ENCODE measurements at regions not wholly inside any gene's neighbourhood (a gene's known extent, or its start where the extent isn't known, plus 50 kb on each side); places are given as distances from the start of the nearest gene placed in this dataset.

DNA sequence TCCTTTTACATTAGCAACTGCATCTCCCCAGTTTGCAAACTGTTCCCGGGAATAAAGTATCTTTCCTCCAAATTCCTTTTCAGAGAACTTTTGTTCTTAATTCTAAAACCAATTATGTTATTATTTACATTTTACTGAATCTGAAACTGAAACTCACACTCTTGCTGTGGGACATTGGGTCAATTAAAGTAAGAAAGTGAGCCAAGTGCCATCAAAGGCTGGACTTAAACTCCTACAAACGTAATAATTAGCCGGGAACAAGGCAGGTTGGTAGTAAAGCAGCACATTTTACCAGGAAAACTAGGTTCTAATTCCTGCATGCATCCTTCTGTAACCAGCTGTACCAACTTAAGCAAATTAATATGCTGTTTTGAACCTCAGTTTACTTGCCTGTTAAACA, 328.2 kb upstream of the ZNF462 start:
- TF ChIP-seq, protein P1, sequence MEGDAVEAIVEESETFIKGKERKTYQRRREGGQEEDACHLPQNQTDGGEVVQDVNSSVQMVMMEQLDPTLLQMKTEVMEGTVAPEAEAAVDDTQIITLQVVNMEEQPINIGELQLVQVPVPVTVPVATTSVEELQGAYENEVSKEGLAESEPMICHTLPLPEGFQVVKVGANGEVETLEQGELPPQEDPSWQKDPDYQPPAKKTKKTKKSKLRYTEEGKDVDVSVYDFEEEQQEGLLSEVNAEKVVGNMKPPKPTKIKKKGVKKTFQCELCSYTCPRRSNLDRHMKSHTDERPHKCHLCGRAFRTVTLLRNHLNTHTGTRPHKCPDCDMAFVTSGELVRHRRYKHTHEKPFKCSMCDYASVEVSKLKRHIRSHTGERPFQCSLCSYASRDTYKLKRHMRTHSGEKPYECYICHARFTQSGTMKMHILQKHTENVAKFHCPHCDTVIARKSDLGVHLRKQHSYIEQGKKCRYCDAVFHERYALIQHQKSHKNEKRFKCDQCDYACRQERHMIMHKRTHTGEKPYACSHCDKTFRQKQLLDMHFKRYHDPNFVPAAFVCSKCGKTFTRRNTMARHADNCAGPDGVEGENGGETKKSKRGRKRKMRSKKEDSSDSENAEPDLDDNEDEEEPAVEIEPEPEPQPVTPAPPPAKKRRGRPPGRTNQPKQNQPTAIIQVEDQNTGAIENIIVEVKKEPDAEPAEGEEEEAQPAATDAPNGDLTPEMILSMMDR (IDR thresholded peaks at IDR 0.05): no peak
- TF ChIP-seq POLR2A (IDR thresholded peaks at IDR 0.05): no peak

Measured in lower leg skin (tissue), 3 donors.